GM19395 (cell line): ENCODE measurements at regions not wholly inside any gene's neighbourhood (a gene's known extent, or its start where the extent isn't known, plus 50 kb on each side); places are given as distances from the start of the nearest gene placed in this dataset.
A peak's percentile ranks its signal among the peaks of the same experiment; 100 is the strongest.

Experiments
- ATAC-seq: cut with Tn5 transposase; IDR thresholded peaks from one replicate; pipeline ENCODE4 v1.9.1; 2021; ENCODE audit warnings: mild to moderate bottlenecking, moderate library complexity; ENCODE audit not compliant: unreplicated experiment

GRCh38 chr13:31895691-31896090 is 135.9 kb upstream of the FRY start:
- no peak for ATAC-seq

- peak; percentile 44 for ATAC-seq
Measured at GRCh38 chr13:31896427-31896826, 135.1 kb upstream of the FRY start.

DNA sequence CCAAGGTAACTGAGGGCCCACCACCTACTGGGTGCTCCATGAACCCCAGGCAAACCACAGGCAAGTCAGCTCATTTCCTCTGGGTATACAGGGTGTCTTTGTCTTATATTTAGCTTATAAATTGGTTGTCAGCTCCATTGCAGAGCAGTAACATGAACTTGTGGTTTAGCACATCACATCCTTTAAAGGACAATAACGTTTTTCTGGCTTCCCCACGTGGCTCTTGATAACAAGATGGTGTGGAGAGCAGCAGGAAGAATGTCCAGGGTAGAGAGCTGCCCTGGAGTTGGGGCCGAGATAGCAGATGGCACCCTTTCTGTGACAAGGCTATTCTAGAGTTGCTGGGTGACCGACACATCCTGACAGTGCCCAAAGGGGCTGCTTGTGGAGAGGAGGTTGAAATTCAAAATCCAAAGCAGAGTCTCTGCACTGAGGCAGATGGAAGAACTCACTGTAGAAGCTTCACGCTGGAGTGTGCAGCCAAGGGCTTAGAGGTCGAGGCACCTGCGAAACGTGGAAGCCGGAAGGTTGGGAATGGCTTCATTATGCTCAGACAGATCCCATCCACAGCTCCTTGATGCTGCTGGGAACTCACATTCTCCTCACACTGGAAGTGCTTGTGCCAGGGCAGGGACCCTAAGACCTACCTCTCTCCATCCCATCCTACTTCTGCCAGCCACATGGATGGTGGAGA is 133.0 kb upstream of the FRY start:
- ATAC-seq = no peak

DNA sequence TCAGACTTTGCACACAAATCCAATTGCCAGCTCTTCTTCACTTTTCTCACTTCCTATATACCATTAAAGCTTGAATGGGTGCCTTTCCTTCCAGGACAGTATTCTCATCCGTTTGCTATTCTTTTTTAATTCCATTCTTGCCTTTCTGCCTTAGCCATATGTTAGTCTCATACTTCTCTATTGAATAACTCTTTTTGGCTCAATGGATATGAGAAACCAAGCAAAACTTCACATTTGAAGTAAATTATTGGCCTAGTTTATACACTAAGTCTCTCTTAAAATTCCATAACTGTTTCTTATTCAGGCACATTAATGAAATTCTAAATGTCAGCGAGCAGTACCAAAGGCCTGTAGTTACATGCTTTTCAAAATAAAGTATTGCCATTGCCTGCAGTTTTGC is 129.6 kb upstream of the FRY start:
- ATAC-seq = no peak

DNA sequence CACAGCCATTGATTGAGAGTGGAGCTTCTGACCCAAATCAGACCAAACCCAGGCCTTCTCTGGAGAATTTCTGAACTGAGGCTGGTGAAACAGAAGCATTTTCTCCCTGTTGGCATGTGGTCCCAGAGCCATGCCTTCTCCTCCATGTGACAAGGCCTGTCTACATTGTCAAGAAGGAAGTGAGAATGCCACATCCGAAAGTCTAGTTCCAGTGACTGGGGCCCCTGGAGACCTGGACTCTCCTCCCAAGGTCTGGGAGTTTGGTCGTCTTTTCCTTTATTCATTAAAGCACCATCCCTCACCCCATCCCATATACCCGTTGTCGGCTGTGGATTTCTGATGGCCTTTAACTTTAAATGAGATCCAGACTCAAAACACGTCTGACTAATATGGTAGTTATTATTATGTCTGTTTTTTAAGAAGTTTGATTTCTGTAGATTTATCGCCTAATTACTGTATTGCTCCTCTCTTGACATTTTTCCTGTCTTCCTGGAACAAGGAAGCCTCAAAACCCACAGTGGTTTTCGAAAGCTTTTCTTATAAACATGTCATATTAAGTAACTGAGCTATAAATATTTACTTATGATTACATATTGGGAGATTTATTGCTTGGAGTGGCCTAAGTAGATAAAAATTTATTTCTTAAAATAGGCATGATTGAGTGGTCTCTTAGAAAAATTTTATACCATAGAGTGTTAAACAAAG is 128.3 kb upstream of the FRY start:
- no peak for ATAC-seq

DNA sequence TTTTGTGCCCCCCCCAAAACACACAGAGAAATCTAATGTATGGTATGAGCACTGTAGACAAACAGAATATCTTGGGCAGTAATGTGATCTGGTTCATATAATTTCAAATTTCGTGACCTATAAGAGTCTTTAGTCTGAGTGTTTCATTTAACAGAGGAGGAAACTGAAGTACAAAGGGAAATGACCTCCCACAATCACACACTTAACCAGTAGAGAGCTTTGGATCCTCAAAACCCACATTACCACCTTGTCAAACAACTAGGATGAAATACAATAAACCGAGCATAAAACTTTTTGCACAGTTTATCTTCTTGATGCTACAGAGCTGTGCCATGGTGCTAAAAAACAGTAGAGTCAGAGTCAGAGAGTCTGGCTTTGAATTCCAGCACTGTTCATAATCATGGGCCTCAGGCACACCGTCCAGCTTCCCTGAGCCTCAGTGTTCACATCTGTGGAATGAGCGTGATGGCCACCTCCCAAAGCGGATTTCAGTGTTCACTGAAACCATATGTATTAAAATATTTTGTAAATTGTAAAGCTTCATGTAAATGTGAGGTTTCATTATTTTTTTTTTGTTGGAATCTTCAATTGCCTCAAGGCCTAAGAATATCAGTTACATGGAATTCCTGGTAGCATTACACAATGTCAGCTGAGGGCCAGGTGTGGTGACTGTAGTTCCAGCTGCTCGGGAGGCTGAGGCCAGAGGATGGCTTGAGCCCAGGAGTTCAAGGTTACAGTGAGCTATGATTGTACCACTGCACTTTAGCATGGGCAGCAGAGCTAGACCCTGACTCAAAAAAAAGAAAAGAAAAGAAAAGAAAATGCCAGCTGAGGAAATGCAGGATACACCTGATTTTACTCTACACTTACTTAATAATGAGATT is 126.4 kb upstream of the FRY start:
- no peak for ATAC-seq

- no peak for ATAC-seq
Measured at GRCh38 chr13:31905961-31906360, 125.6 kb upstream of the FRY start.

DNA sequence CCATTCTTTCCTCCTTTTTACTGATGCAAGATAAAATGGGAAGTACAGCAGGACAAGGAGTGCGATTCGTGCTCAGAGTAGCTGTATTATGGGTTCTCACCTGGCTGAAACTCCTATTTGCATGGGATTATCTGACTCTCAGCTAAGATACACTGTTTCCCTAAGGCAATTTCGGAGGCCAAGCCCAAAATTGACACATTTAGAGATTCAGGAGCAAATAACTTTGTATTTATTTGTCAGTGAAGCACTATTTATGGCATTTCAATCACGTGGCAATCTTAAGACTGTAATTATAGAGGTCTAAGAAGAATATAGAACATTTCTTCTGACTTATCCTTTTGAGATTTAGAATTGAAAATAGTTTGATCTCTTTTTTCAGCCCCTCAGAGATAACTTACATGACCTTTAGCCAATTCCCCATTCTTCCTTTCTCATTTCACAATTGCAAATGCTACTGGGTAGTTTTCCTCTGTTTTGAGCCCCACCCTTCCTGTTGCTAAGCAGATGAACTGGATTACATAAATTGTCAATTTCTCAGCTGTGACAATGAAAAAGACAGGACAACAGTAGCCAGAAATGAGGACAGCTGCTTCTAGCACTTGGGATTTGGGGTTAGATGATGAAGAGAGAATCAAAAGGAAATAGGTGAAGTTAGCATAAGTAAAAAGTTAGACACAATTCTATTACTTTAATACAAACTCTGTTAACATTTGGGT is 122.7 kb upstream of the FRY start:
- ATAC-seq = no peak

DNA sequence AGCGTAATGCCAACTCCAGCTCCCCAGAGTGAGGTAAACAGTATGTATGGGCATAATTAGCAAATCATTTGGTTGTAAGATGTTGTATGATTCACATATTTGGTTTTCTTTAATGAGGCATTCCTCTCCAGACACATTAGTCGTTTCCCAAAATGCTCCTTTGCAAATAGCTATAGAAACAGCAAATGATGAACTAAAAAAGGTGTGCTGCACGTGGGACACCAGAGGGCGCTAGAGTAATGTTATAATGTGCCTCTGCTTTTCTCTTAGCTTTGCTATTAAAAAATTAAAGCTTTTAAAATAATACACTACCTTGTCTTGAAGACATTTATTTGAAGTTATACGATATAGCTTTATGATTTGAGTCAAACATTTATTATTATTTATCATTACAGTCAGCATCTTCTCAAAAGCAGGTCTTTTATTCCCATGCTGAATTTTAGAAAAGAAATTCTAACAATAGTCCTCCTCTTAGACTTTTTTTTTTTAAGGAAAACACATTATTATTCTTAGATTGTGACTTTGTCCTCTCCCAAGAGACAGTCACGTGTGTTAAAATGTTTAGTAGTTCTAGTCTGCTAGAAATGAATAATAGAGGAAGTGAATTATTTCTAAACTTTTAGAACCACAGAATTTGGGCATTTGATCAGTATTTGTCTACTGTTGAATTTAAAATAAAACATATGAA is 121.6 kb upstream of the FRY start:
- ATAC-seq = no peak

DNA sequence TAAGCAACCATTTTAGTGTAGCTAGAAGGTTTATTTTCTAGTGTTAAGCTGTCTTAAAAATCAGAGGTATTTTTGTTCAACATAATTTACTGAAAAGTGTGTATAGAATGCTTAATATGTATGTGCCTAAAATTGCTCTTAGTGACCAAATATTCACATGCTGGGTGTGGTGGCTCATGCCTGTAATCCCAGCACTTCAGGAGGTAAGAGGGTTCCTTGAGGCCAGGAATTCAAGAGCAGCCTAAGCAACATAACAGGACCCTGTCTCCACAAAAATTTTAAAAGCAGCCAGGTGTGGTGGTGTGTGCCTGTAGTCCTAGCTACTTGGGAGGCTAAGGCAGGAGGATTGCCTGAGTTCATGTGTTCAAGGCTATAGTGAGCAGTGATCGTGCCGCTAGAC is 120.9 kb upstream of the FRY start:
- no peak for ATAC-seq

GRCh38 chr13:31912647-31913401 is 118.8 kb upstream of the FRY start:
- ATAC-seq = no peak

- ATAC-seq = no peak
Measured at GRCh38 chr13:31913459-31913858, 118.1 kb upstream of the FRY start.

DNA sequence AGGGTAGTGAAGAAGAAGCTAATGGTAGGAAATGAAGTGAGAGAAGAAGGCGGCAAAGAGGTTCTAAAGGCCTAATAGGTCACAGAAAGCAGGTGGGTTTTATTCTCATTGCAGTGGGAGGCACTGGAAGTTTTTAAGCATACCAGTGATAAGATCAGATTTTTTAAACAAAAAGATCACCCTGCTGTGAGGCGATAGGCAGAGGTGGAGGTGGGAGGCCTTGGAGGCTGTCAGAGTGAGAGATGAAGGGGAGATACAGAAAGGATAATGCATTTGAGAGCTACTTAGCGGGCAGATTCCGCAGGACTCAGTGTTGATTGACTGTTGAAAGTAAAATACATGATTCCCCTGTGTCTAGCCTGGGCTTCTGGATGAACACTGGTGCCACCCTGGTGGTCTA is 116.7 kb upstream of the FRY start:
- no peak for ATAC-seq

DNA sequence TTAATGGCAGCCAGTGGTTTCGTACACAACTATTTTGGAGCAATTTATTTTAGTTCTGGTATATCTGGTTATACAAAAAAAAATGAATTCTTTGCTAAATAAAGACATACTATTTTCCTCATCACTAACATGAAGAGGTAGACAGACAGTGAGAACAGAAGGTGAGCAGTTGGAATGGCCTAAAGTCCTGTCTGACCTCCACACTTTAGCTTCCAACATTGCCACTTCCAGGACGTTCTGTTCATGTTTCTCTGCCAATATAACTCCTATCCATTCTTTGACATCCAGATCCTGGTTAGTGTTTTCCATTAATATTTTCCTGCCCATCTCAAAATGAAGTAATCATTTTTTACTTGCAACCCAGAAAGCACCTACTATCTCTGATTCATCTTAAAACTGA is 112.9 kb upstream of the FRY start:
- no peak for ATAC-seq

DNA sequence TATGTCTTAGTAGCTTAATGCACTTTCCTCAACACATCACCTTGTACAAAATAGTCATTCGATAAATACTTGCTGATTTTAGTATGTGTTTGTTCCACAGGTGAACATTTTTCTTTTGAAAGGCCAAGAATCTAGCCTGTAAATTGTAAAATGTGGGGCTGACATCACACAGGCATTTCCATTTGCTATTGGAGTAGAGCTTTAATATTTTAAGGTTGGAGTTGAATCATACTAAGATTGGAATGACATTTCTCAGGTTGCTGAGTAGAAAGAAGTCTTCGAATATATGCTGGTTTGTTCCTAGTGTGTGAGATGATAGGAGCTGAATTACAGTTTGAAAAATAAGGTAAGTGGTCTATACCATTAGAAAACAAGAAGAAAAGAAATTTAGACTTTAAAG is 112.3 kb upstream of the FRY start:
- ATAC-seq = no peak

DNA sequence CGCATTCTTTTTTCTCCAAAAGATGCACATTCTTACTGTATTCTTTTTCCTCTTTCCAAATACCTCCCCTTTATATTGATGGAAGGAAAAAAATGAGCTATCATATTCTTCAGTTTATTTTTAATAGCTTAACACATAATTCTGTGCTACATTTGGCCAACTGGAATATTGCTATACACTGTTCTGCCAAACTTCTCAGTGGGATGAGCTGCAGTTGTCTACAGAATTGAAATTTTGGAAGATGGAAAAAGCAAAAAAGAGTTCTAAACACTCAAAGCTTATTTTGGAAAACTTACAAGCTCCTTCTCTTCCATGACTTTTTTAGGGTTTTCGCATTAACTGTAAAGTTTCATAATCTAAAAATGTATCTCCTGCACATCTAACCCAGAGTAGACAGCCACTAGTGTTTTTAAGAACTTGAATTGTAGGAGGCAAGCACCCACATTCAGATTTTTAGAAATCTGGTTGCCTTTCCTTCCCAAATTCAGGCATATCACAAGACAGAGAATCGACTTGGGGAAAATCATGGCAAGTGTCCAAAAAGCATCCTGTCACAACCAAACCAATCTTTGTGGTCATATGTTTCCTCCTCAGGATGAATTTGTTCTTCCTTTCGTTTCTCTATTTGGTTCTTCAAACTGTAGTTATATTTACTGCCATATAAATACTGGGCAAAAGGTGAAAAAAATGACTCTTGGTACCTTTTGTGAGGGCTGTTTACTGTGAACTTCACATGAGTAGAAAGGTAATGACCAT is 111.4 kb upstream of the FRY start:
- ATAC-seq = no peak

DNA sequence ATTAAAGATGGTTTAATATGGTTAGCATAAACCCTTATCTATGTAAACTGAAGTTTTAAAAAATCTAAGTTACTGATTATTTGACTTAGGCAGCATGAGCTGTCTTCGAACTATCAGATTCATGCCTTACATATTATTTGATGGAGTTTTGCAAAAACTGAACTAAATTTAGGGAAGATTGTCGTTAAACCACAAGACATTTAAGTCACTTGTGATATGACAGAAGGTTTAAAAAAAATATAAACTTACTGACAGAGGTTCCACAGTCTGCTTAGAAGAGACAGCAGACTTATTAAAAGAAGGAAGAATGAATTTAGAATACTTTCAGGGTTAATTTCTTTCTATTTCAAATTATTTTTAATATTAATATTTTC is 110.9 kb upstream of the FRY start:
- ATAC-seq = no peak

GRCh38 chr13:31922724-31923123 is 108.8 kb upstream of the FRY start:
- no peak for ATAC-seq

- ATAC-seq = no peak
Measured at GRCh38 chr13:31923134-31923763, 108.3 kb upstream of the FRY start.
